Liver (tissue), 3 donors: ENCODE measurements at regions not wholly inside any gene's neighbourhood (a gene's known extent, or its start where the extent isn't known, plus 50 kb on each side); places are given as distances from the start of the nearest gene placed in this dataset.

ENCODE experiments used
- CTCF ChIP-seq: fragments of 150-350 bp; IDR thresholded peaks from 2 replicates; pipeline ENCODE4 v1.5.1; 2017; ENCODE audit warnings: improper control_type of control experiment, low read depth, low read length; ENCODE audit not compliant: missing input control
- HNF4A ChIP-seq, 2 donors: conservative IDR thresholded peaks; 2 replicates each; pipeline ENCODE4 v1.6.1; 2016; ENCODE audit warnings: antibody characterized with exemption in 2 of 2, mild to moderate bottlenecking in 2 of 2
- HNF4G ChIP-seq: IDR thresholded peaks from 2 replicates; pipeline ENCODE4 v1.6.1; 2016; ENCODE audit warnings: antibody characterized with exemption
- JUND ChIP-seq, 2 donors: IDR thresholded peaks; 2 replicates each; pipeline ENCODE4 v1.6.1; 2016; ENCODE audit warnings: antibody characterized with exemption in 2 of 2
- RAD21 ChIP-seq, 2 donors: IDR thresholded peaks; 2 replicates each; pipeline ENCODE4 v1.6.1; 2016; ENCODE audit warnings: antibody characterized with exemption in 2 of 2, mild to moderate bottlenecking in 2 of 2
- SP1 ChIP-seq: IDR thresholded peaks from 2 replicates; pipeline ENCODE4 v1.6.1; 2018; ENCODE audit warnings: antibody characterized with exemption, mild to moderate bottlenecking
- TAF1 ChIP-seq: conservative IDR thresholded peaks from 2 replicates; pipeline ENCODE4 v1.6.1; 2016; ENCODE audit warnings: antibody characterized with exemption, mild to moderate bottlenecking
- YY1 ChIP-seq: IDR thresholded peaks from 2 replicates; pipeline ENCODE4 v1.6.1; 2016; ENCODE audit warnings: antibody characterized with exemption, mild to moderate bottlenecking
- ZBTB33 ChIP-seq: IDR thresholded peaks from 2 replicates; pipeline ENCODE4 v1.6.1; 2016; ENCODE audit warnings: antibody characterized with exemption
- TF ChIP-seq, protein P1 (sequence below): IDR thresholded peaks from 2 replicates; pipeline ENCODE4 v1.6.1; 2016; ENCODE audit warnings: antibody characterized with exemption
- donor health status: healthy.
- donor health status: healthy.

- TF ChIP-seq ZBTB33, result peak; percentile 26
- TF ChIP-seq CTCF, result no peak
- TF ChIP-seq, protein P1, sequence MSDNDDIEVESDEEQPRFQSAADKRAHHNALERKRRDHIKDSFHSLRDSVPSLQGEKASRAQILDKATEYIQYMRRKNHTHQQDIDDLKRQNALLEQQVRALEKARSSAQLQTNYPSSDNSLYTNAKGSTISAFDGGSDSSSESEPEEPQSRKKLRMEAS, result no peak
- TF ChIP-seq JUND (IDR thresholded peaks at IDR 0.05), result peak in 1 of 2 donors; percentile 53
- no peak for TF ChIP-seq YY1
- TF ChIP-seq TAF1, result no peak
- TF ChIP-seq SP1, result peak; percentile 72
- peak; percentile 69 to 70 for TF ChIP-seq HNF4A (conservative IDR thresholded peaks at IDR 0.05)
- TF ChIP-seq HNF4G, result no peak
- TF ChIP-seq RAD21 (IDR thresholded peaks at IDR 0.05), result peak in 1 of 2 donors; percentile 23
Measured at GRCh38 chr16:63337264-63337663, 1301.0 kb upstream of the CDH8 start.
